NB4 (cell line): ENCODE measurements at regions not wholly inside any gene's neighbourhood (a gene's known extent, or its start where the extent isn't known, plus 50 kb on each side); places are given as distances from the start of the nearest gene placed in this dataset.

Experiments
- DNase-seq: peaks from one replicate; pipeline ENCODE4 v3.0.0; 2010; ENCODE audit warnings: low read depth
- H3K4me3 ChIP-seq: one replicate; pipeline ENCODE4 v1.5.1; 2011; ENCODE audit warnings: mild to moderate bottlenecking, low read depth, low read length, moderate library complexity
- MYC ChIP-seq: IDR thresholded peaks from 2 replicates; pipeline ENCODE4 v1.6.1; 2011; ENCODE audit warnings: low read depth, low read length
- POLR2A ChIP-seq: IDR thresholded peaks from 2 replicates; pipeline ENCODE4 v1.6.1; 2011; ENCODE audit warnings: mild to moderate bottlenecking; ENCODE audit not compliant: insufficient read length; ENCODE audit errors: extremely low read depth
- TF ChIP-seq, protein P1 (sequence below): IDR thresholded peaks from 2 replicates; pipeline ENCODE4 v1.6.1; 2011; ENCODE audit warnings: low read depth, low read length
- TF ChIP-seq, protein P2 (sequence below): IDR thresholded peaks from one replicate; pipeline ENCODE4 v1.5.1; 2012; ENCODE audit warnings: low read depth, low read length

DNA sequence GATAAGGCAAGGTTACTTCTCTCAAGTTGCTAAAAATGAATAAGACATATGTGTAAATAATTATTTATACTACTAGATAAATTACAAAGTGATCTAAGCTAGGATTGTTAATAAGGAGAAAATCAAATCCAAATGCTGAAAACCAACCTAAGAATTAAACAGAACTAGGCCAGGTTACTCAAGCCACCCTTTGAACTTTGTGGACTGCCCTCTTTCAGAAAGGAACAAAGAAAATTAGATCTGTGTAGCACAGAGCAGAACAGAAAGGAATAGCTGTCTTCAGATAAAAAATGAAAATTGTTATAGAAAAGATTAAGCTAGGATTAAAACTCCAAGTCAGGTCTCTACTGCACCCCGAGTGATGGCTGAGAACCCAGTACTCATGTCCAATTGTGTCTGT lies 158.2 kb upstream of the LRIG1 start:
- DNase-seq: no peak
- H3K4me3 ChIP-seq: no peak overlapping the region
- TF ChIP-seq, protein P1, sequence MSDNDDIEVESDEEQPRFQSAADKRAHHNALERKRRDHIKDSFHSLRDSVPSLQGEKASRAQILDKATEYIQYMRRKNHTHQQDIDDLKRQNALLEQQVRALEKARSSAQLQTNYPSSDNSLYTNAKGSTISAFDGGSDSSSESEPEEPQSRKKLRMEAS: no peak
- TF ChIP-seq POLR2A (no peak), MYC (no peak)
- TF ChIP-seq, protein P2, sequence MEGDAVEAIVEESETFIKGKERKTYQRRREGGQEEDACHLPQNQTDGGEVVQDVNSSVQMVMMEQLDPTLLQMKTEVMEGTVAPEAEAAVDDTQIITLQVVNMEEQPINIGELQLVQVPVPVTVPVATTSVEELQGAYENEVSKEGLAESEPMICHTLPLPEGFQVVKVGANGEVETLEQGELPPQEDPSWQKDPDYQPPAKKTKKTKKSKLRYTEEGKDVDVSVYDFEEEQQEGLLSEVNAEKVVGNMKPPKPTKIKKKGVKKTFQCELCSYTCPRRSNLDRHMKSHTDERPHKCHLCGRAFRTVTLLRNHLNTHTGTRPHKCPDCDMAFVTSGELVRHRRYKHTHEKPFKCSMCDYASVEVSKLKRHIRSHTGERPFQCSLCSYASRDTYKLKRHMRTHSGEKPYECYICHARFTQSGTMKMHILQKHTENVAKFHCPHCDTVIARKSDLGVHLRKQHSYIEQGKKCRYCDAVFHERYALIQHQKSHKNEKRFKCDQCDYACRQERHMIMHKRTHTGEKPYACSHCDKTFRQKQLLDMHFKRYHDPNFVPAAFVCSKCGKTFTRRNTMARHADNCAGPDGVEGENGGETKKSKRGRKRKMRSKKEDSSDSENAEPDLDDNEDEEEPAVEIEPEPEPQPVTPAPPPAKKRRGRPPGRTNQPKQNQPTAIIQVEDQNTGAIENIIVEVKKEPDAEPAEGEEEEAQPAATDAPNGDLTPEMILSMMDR: no peak

DNA sequence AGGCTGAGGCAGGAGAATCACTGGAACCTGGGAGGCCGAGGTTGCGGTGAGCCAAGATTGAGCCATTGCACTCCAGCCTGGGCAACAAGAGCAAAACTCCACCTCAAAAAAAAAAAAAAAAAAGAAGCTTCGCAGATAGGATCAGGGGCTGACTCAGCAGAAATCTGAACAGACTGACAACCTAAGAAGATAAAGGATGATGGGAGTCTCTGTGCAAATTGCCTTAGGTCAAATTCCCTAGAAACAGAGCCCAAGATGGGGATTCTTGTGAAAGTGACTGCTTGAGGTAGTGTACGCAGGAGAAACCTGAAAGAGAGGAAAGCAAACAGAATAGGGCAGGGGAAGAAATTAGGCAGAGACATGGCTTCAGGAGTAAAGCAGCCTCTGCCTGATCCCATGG lies 160.8 kb upstream of the LRIG1 start:
- TF ChIP-seq POLR2A (no peak), MYC (no peak)
- TF ChIP-seq, protein P2: no peak
- TF ChIP-seq, protein P1: no peak
- H3K4me3 ChIP-seq: no peak overlapping the region
- no peak for DNase-seq

DNA sequence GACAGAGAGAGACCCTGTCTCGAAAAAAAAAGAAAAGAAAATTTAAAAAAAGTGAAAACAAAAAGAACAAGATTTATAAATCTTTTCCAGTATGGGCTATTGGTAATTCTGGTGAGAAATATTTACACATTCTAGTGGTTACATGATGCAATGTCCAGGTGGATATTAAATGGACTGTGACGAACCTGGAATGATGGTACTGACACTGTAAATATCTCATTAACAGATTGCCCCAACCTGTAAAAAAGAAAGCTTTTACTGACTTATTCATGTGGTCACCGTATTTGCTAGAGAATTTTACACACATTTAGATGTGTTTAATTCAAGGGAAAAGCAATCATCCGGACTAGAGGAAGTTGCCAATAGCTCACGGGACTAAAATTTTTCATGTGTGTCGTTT lies 162.1 kb upstream of the LRIG1 start:
- TF ChIP-seq MYC: no peak
- TF ChIP-seq, protein P2: no peak
- no peak for TF ChIP-seq POLR2A
- TF ChIP-seq, protein P1: no peak
- H3K4me3 ChIP-seq: no peak overlapping the region

DNA sequence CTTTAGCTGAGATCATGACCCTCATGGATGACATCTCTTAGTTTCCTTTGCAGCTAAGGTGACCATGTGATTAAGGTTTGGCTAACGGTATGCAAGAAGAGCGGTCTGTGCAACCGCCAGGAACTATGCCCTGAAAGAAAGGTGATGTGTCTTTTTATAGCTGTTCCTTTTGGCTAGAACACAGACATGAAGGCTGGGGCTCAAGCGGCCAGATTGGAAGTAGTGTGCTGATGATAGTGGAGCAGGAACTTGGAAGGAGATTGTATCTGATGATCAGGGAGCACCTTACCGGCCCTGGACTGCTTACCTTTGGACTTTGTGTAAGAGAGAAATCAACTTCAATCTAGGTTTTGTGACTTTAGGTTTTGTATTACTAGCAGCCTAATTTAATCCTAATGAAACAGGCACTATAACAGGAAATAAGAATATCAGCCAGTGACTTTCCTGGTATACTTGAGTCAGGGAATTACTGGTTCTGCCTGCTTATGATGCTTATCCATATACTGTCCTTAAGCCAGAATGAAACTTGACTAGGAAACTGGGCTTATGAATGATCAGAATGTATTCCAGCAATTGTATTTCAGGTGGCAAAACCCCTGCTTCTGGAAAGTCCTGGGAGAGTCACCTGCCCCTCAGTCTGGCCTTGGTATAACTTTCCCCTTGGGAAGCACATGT lies 164.3 kb upstream of the LRIG1 start:
- no peak for TF ChIP-seq POLR2A
- no peak for TF ChIP-seq MYC
- TF ChIP-seq, protein P1: no peak
- TF ChIP-seq, protein P2: no peak
- no peak for DNase-seq
- no peak overlapping the region for H3K4me3 ChIP-seq

More for the DNA sequence above, 162.1 kb upstream of the LRIG1 start:
- no peak for DNase-seq

DNA sequence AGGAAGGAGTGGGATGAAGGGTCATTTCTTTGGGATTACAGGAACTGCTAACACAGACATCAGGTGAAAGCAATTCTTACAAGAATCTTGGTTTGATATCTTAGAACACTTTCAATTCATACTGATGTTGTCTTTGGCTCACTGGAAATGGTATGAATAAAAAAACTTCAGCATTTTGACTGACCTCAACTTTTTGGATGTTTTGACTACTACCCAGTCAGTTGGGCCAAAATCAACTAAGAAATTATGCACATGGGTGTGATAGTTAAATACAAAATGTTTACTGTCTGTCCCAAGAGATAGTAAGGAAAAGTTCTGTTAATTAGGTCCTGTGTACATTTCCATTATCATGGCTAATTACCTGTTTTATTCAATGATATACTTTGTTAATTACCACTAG lies 165.5 kb upstream of the LRIG1 start:
- no peak for DNase-seq
- no peak overlapping the region for H3K4me3 ChIP-seq
- TF ChIP-seq, protein P2: no peak
- TF ChIP-seq POLR2A (no peak), MYC (no peak)
- TF ChIP-seq, protein P1: no peak
